Cardiac muscle cell (in vitro differentiated cells and primary cell): ENCODE measurements at regions not wholly inside any gene's neighbourhood (a gene's known extent, or its start where the extent isn't known, plus 50 kb on each side); places are given as distances from the start of the nearest gene placed in this dataset.

Source experiments
- DNase-seq, 2 donors: peaks; one replicate each; pipeline versions ENCODE4 v3.0.0 to v3.0.0-alpha.2; 2010 to 2017; ENCODE audit warnings: low read depth in 1 of 2, low spot score in 1 of 2
- H3K27ac ChIP-seq: fragments of 200-600 bp; sonication (generic); 2 replicates; pipeline ENCODE4 v1.5.1; 2016
- H3K27me3 ChIP-seq: fragments of 200-600 bp; sonication (generic); 2 replicates; pipeline ENCODE4 v1.6.0; 2016; ENCODE audit warnings: control low read depth
- H3K36me3 ChIP-seq: fragments of 200-600 bp; sonication (generic); 2 replicates; pipeline ENCODE4 v1.5.1; 2016; ENCODE audit warnings: control low read depth
- H3K4me1 ChIP-seq: fragments of 200-600 bp; sonication (generic); 2 replicates; pipeline ENCODE4 v1.8.1; 2017; ENCODE audit warnings: low read depth, mild to moderate bottlenecking, mixed run types
- H3K4me3 ChIP-seq: fragments of 200-600 bp; sonication (generic); 2 replicates; pipeline ENCODE4 v1.5.1; 2016; ENCODE audit warnings: mild to moderate bottlenecking
- H3K9me3 ChIP-seq: fragments of 200-600 bp; sonication (generic); 2 replicates; pipeline ENCODE4 v1.5.1; 2017; ENCODE audit warnings: low read depth, mild to moderate bottlenecking, control low read depth
- TF ChIP-seq, protein P1 (sequence below): IDR thresholded peaks from 2 replicates; pipeline ENCODE4 v1.5.1; 2012; ENCODE audit warnings: low read depth, mild to moderate bottlenecking, low read length

DNA sequence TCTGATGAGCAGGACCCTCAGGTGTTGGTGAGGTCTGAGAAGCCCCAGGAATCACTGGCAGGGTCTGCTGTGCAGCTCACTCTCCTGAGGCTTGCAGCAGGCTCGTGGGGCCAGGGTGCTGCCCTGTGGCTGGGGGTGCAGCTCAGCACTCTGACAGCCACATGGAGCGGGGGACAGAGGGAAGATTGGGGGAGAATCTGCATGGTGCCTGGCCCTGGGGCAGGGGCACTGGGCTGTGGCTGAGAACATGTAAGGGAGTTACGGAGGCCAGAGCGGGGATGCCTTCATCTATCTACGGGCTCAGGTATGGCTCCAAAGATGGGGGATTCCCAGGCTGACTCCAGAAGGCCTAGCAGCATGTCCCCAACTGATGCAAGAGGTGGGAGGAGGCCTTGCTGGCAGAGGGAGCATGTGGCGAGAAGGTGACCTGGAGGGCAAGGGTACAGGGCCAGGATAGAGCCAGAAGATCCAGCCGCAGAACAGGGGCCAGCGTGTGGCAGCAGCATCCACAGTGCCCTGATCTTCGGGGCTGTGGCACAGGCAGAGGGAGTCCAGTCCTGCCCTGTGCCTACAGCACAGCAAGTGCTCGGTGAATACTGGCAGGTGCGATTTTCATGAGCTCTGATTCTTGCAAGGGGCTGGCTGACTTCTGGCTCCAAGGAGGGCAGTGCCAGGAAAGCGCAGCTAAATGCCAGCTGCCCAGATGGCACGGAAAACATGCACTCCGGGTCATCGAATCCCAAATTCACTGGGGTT lies 184.7 kb downstream of the CTTN start:
- Histone ChIP-seq H3K9me3 (no peaks in the 10 kb centered on the region), H3K27me3 (no peaks in the 10 kb centered on the region), H3K27ac (no peak overlapping the region), H3K36me3 (no peaks in the 10 kb centered on the region), H3K4me3 (no peak overlapping the region), H3K4me1 (no peaks in the 10 kb centered on the region)
- DNase-seq = no peak
- TF ChIP-seq, protein P1, sequence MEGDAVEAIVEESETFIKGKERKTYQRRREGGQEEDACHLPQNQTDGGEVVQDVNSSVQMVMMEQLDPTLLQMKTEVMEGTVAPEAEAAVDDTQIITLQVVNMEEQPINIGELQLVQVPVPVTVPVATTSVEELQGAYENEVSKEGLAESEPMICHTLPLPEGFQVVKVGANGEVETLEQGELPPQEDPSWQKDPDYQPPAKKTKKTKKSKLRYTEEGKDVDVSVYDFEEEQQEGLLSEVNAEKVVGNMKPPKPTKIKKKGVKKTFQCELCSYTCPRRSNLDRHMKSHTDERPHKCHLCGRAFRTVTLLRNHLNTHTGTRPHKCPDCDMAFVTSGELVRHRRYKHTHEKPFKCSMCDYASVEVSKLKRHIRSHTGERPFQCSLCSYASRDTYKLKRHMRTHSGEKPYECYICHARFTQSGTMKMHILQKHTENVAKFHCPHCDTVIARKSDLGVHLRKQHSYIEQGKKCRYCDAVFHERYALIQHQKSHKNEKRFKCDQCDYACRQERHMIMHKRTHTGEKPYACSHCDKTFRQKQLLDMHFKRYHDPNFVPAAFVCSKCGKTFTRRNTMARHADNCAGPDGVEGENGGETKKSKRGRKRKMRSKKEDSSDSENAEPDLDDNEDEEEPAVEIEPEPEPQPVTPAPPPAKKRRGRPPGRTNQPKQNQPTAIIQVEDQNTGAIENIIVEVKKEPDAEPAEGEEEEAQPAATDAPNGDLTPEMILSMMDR = no peak

DNA sequence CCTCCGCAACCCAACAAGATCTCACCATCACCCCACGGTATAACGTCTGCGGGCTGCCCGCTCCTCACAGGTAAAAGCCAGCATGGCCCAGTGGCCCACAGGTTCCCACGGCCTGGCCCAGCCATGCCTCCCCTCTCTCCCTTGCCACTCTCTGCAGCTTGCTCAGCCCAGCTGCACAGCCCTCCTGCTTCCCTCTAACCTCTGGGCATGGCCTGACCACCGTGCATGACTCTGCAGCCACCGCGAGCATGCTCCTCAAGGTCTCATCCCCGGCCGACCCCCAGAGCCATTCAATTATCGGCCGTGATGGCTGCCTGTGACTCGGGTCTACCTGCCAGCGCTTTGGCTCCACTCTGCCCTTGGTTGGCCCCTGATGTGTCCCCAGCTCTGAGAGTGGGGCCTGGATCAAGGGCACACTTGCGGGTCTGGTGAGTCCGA lies 185.5 kb downstream of the CTTN start:
- no peak for DNase-seq
- Histone ChIP-seq H3K4me1 (no peaks in the 10 kb centered on the region), H3K9me3 (no peaks in the 10 kb centered on the region), H3K27me3 (no peaks in the 10 kb centered on the region), H3K4me3 (no peak overlapping the region), H3K27ac (no peak overlapping the region), H3K36me3 (no peaks in the 10 kb centered on the region)
- TF ChIP-seq, protein P1 = no peak

DNA sequence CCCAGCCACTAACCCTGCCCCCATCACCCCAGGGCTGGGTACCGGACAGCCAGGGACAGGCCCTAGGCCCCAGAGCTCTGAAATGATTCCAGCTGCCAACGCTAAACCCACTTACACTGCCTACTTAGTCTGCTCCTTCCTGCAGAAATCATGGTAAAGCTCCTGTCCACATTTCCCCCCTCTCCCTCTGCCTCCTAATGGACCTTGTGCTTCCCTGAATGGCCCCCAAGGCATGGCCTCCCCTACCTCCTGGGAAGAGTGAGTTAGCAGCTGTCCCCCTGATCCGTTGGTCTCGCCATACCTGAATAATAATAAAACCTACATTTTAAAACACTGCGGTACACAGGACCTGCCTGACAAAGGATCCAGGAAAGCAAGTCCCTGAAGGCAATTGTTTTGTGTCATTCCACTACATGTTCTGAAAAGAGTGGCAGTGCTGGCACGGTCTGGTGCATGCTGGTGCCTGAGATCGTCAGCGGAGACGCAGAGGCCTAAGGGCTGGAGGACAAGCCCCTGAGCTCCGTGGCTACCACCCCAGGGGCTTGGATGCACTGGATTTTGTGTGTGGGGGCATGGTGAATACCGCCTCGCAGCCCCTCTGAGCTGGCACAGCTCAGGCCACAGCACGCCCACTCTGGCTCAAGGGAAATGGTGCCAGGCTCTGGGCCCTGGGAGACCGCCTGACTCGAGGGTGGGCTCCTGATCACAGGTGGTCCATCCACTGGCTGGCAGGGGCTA lies 186.3 kb downstream of the CTTN start:
- Histone ChIP-seq H3K27ac (no peak overlapping the region), H3K4me3 (no peak overlapping the region), H3K9me3 (no peaks in the 10 kb centered on the region), H3K27me3 (no peaks in the 10 kb centered on the region), H3K4me1 (no peaks in the 10 kb centered on the region), H3K36me3 (no peaks in the 10 kb centered on the region)
- no peak for DNase-seq
- TF ChIP-seq, protein P1 = no peak

DNA sequence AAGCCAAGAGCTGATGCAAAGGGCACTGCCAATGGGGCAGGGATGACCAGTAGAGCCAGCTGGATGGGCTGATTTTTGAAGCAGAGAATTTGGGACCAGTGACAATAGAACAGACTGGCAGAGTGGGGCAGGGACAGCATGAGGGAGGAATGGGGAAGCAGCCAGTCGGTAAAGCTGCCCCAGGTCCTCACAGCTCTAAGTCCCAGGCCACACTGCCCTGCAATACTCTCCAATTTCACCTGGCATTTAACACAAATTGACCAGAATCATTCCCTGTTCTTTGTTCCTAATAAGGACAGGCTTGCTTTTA lies 186.9 kb downstream of the CTTN start:
- H3K36me3 ChIP-seq = no peaks in the 10 kb centered on the region
- H3K27ac ChIP-seq = no peak overlapping the region
- TF ChIP-seq, protein P1 = no peak
- no peaks in the 10 kb centered on the region for H3K4me1 ChIP-seq
- no peak overlapping the region for H3K4me3 ChIP-seq
- DNase-seq = no peak
- no peaks in the 10 kb centered on the region for H3K9me3 ChIP-seq
- H3K27me3 ChIP-seq = no peaks in the 10 kb centered on the region

DNA sequence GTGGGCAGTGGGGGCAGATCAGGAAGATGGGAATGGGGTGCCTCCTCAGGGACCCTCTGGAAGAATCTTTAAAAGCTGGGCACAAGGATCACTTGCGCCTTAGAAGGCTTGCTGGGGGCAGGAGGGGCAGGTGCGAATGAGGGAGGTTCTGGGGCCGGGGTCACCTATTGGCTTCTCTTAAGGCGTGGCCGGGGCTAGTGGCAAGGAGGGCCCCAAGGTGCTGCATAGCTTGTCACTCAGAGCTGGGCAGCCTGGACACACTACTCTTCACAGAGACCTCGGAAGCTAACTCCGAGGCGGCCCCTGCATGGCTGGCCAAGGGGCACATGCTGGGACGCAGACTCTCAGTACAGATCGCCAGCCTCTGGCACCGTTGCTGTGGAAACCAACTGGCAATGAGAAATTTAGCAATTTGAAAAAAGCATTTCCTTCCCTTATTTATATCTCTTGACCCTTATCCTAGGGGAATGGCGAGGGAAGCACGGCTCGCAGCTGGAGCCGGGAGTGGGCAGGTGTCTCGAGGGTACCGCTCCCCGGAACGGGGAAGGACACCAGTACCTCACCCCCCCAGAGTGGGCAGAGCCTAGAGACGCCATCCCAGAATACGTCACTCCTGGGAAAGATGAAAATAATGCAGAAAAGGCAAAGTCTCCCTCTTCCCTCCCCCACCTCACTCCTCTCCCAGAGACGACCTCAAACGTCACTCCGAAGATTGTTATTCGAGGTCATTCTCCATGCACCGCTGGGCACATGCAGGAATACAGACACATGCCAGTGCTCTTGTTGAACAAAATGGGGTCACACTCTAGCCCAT lies 188.1 kb downstream of the CTTN start:
- H3K27me3 ChIP-seq = no peaks in the 10 kb centered on the region
- TF ChIP-seq, protein P1 = no peak
- H3K27ac ChIP-seq = no peak overlapping the region
- H3K4me3 ChIP-seq = no peak overlapping the region
- no peaks in the 10 kb centered on the region for H3K9me3 ChIP-seq
- no peak for DNase-seq
- H3K36me3 ChIP-seq = no peaks in the 10 kb centered on the region
- no peaks in the 10 kb centered on the region for H3K4me1 ChIP-seq
